Fibroblast of the aortic adventitia (primary cell): ENCODE measurements at regions not wholly inside any gene's neighbourhood (a gene's known extent, or its start where the extent isn't known, plus 50 kb on each side); places are given as distances from the start of the nearest gene placed in this dataset.
A peak's percentile ranks its signal among the peaks of the same experiment; 100 is the strongest.

Source experiments
- DNase-seq: peaks from one replicate; pipeline ENCODE4 v3.0.0-alpha.2; 2010; ENCODE audit warnings: low read depth
- H3K4me3 ChIP-seq: 2 replicates; pipeline ENCODE4 v1.5.1; 2011; ENCODE audit warnings: low read depth, mild to moderate bottlenecking, control low read depth, low read length, moderate library complexity
- TF ChIP-seq, protein P1 (sequence below): IDR thresholded peaks from 2 replicates; pipeline ENCODE4 v1.5.1; 2011; ENCODE audit warnings: mild to moderate bottlenecking, low read length, control low read depth, inconsistent platforms; ENCODE audit not compliant: insufficient read depth

DNA sequence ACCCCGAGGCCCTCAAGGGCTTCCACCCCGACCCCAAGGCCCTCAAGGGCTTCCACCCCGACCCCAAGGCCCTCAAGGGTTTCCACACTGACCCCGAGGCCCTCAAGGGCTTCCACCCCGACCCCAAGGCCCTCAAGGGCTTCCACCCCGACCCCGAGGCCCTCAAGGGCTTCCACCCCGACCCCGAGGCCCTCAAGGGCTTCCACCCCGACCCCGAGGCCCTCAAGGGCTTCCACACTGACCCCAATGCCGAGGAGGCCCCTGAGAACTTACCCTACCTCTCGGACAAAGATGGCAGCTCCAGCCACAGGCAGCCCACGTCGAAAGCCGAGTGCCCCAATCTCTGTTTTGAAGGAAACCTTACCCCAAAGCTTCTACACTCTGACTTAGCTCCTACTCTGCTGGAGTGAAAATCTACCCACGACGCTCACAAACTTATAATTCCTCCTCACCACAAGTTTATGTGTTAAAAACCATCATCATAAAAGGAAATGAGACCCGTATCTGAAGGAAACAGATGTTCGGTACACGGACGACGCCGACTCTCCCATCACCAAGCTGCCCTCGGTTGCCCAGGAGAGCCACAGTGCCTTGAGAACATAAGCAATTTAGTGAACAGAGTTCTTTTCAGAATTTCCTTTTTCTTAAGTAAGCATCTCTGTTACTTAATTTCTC is 61.2 kb upstream of the RPH3AL start:
- DNase-seq, result no peak
- TF ChIP-seq, protein P1, sequence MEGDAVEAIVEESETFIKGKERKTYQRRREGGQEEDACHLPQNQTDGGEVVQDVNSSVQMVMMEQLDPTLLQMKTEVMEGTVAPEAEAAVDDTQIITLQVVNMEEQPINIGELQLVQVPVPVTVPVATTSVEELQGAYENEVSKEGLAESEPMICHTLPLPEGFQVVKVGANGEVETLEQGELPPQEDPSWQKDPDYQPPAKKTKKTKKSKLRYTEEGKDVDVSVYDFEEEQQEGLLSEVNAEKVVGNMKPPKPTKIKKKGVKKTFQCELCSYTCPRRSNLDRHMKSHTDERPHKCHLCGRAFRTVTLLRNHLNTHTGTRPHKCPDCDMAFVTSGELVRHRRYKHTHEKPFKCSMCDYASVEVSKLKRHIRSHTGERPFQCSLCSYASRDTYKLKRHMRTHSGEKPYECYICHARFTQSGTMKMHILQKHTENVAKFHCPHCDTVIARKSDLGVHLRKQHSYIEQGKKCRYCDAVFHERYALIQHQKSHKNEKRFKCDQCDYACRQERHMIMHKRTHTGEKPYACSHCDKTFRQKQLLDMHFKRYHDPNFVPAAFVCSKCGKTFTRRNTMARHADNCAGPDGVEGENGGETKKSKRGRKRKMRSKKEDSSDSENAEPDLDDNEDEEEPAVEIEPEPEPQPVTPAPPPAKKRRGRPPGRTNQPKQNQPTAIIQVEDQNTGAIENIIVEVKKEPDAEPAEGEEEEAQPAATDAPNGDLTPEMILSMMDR, result no peak
- H3K4me3 ChIP-seq, result no peak overlapping the region

DNA sequence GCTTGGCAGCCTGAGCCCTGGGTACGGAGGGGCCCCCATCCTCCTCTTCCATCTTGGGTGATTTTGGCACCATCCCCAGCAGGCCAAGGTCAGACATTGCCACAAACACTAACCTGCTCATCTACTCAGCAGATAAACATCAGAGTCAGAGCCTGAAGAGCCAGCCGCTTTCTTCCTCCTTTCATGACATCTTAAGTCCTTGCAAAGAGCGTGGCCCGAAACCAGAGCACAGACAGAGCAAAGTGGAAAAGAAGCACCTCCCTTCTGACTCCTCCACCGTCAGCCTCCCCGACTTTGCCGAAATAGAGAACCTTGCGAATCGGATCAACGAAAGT is 60.4 kb upstream of the RPH3AL start:
- TF ChIP-seq, protein P1, result no peak
- no peak for DNase-seq
- no peak overlapping the region for H3K4me3 ChIP-seq

DNA sequence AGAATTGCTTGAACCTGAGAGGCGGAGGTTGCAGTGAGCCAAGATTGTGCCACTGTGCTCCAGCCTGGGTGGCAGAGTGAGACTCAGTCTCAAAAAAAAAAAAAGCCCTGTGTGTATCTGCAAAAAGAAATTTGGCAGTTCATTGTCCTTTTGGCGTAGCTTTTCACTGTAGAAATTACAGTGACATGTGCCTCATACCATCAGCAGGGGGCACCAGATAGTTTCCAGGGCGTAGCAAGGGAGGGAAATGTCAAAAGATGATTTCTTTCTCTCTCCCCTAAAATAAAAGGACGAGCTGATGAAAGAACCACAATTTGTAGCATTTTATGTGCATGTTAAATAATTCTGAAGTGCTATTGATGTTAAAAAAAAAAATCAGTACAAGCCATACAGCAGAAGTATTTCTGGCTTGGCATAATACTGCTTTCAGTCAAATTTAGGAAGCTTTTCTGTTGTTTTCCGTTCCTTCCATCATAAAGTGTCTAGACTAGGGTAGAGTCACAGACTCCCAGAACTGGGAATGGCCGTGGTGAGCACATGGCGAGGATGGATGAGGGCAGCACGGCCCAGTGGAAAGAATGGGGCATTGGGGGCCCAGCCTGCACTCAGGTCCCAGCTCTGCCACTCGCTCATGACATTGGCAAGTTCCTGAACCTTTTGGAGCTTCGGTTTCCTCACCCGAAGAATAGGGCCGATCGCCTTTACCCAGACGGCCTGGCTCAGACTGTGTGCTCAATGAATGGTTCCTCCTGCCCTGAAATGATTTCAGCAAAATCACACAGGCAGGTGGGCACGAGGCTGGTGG is 59.8 kb upstream of the RPH3AL start:
- H3K4me3 ChIP-seq, result peak overlapping the region; percentile 96
- TF ChIP-seq, protein P1, result peak; percentile 85
- DNase-seq, result peak; percentile 81

DNA sequence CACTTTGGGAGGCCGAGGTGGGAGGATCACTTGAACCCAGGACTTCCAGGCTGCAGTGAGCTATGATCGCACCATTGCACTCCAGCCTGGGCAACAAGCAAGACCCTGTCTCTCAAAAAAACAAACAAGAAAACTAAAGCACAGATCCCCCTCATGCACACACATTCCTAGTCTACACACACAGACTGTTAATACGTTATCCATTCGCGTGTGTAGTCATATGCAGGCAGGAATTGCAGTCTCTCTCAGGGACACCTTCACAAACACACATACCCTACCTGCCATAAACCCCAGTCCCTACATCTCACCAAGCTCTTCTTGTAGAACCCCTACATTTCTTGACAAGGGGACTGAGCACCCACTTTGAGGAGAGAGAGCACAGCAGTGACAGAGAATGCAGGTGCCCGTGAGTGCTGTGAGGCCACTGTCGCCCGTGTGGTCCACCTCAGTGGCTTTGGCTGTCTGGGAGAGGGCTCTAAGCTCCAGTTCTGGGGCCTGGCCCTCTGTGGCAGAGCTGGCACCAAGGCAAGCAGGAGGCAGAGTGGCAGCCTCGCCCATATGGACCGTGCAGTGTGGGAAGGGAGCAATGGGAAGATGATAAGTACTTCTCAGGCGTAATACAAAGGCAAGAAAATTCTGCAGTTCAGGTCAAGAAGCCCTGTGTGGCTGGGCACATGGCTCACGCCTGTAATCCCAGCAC is 59.0 kb upstream of the RPH3AL start:
- DNase-seq, result no peak
- H3K4me3 ChIP-seq, result peak overlapping the region; percentile 96
- TF ChIP-seq, protein P1, result no peak

DNA sequence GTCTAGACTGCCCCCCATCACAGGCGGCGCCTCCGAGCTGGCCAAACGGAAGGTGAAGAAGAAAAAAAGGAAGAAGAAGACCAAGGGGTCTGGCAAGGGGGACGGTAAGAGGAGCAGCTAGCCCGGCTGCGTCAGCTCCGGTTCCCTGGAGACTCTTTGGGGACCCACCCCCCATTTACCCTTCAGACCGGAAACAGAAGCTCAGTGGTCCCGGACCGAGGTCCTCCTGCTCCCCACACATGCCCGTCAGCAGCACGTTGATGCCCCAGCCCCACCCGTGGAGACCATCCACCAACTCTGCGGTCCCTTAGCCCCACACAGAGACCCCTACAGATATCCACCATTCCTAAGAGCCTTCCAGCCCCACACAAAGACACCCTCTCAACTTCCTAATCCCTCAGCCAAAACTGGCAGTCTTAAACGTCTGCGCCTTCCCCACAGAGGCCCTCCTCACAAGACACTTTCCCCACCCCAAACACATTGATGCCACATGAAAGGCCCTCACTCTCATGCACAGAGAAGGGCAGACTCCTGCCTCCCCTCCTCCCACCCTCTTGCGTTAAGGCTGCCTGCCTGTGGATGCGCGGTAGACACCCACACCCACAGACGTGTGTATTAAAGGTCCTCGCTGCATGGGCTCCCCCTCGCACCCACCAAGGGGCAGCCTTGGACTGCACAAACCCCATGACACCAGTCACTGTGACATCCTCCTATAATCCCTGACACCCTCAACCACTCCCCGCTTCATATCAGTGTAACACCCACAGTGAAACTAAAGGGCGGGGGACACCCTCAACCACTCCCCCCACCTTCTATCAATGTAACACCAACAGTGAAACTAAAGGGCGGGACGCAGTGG is 58.2 kb upstream of the RPH3AL start:
- TF ChIP-seq, protein P1, result no peak
- peak overlapping the region; percentile 96 for H3K4me3 ChIP-seq
- peak; percentile 28 for DNase-seq

DNA sequence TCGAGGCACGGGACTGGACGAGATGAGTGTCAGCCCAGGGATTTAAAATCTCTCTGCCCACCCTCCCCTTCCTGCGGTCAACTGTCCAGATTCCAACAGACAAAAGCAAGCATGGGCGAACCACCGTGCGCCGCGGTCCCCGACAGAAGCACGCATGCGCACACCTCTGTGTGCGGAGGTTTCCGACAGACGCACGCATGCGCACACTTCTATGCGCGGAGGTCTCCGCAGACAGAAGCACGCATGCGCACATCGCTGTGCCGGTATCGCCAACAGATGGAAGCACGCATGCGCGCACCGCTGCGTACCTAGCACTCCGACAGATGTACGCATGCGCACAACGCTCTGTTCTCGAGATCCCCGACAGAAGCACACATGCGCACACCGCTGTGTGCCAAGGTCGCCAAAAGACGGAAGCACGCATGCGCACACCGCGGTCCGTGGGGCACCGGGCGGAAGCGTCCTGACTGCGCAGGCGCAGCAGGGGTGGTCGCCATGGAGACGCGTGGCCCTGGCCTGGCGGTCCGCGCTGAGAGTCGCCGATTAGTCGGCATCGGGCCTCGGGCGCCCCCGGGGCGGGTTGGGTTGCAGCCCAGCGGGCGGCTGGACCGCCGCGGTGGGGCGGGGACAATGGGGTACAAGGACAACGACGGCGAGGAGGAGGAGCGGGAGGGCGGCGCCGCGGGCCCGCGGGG is 57.4 kb upstream of the RPH3AL start:
- TF ChIP-seq, protein P1, result no peak
- peak; percentile 99 for DNase-seq
- peak overlapping the region; percentile 96 for H3K4me3 ChIP-seq
